ENCODE measurements at regions not wholly inside any gene's neighbourhood (a gene's known extent, or its start where the extent isn't known, plus 50 kb on each side); places are given as distances from the start of the nearest gene placed in this dataset.

- TF ChIP-seq, protein P1, sequence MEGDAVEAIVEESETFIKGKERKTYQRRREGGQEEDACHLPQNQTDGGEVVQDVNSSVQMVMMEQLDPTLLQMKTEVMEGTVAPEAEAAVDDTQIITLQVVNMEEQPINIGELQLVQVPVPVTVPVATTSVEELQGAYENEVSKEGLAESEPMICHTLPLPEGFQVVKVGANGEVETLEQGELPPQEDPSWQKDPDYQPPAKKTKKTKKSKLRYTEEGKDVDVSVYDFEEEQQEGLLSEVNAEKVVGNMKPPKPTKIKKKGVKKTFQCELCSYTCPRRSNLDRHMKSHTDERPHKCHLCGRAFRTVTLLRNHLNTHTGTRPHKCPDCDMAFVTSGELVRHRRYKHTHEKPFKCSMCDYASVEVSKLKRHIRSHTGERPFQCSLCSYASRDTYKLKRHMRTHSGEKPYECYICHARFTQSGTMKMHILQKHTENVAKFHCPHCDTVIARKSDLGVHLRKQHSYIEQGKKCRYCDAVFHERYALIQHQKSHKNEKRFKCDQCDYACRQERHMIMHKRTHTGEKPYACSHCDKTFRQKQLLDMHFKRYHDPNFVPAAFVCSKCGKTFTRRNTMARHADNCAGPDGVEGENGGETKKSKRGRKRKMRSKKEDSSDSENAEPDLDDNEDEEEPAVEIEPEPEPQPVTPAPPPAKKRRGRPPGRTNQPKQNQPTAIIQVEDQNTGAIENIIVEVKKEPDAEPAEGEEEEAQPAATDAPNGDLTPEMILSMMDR (IDR thresholded peaks at IDR 0.05) = no peak
- TF ChIP-seq POLR2A (IDR thresholded peaks at IDR 0.05) = no peak
Observed at GRCh38 chr10:86603256-86603655, 51.1 kb upstream of the OPN4 start.

Data from body of pancreas (tissue), 4 donors.